GM12878 (cell line): ENCODE measurements at regions not wholly inside any gene's neighbourhood (a gene's known extent, or its start where the extent isn't known, plus 50 kb on each side); places are given as distances from the start of the nearest gene placed in this dataset.

ENCODE experiments used
- ASH2L ChIP-seq: fragments of 300-600, 200-600 bp; sonication (generic); IDR thresholded peaks from 2 replicates; pipeline ENCODE4 v1.6.1; 2017; ENCODE audit warnings: low read depth, mild to moderate bottlenecking, borderline replicate concordance
- CREM ChIP-seq: IDR thresholded peaks from 2 replicates; pipeline ENCODE4 v1.6.1; 2014; ENCODE audit warnings: antibody characterized with exemption, low read depth
- EP300 ChIP-seq, 2 experiments: fragments of 150-350 bp in 1 of 2; IDR thresholded peaks; 2 replicates each; pipeline ENCODE4 v1.6.1; 2011 to 2012; ENCODE audit warnings: low read depth in 2 of 2, low read length in 2 of 2, borderline replicate concordance in 1 of 2, improper control_type of control experiment in 1 of 2, inconsistent platforms in 1 of 2; ENCODE audit not compliant: control insufficient read depth in 1 of 2
- HDAC6 ChIP-seq: fragments of 200-600 bp; sonication (generic); IDR thresholded peaks from one replicate; pipeline ENCODE4 v1.8.0; 2017; ENCODE audit warnings: antibody characterized with exemption; ENCODE audit not compliant: unreplicated experiment
- SP1 ChIP-seq: IDR thresholded peaks from one replicate; pipeline ENCODE4 v1.6.1; 2011; ENCODE audit warnings: low read depth, low read length
- TBL1XR1 ChIP-seq: IDR thresholded peaks from 2 replicates; pipeline ENCODE4 v1.6.1; 2012; ENCODE audit warnings: low read depth, low read length, improper control_type of control experiment
- ZNF24 ChIP-seq: fragments of 450-650 bp; IDR thresholded peaks from 2 replicates; pipeline ENCODE4 v1.6.1; 2017; ENCODE audit warnings: antibody characterized with exemption, mild to moderate bottlenecking
- ZNF622 ChIP-seq: fragments of 450-650 bp; IDR thresholded peaks from 2 replicates; pipeline ENCODE4 v1.6.1; 2017; ENCODE audit warnings: mild to moderate bottlenecking, inconsistent platforms
- TF ChIP-seq, protein P1 (sequence below): IDR thresholded peaks from 2 replicates; pipeline ENCODE4 v1.6.1; 2012; ENCODE audit warnings: improper control_type of control experiment, low read depth, low read length; ENCODE audit not compliant: insufficient replicate concordance
- TF ChIP-seq, protein P2 (sequence below): IDR thresholded peaks from 2 replicates; pipeline ENCODE4 v1.6.1; 2012; ENCODE audit warnings: low read depth, low read length, improper control_type of control experiment
- TF ChIP-seq, protein P3 (sequence below): fragments of 450-650 bp; formaldehyde crosslinking; IDR thresholded peaks from 2 replicates; pipeline ENCODE4 v1.4.0; 2020; ENCODE audit warnings: mild to moderate bottlenecking, moderate library complexity
- TF ChIP-seq, protein P4 (sequence below): fragments of 450-650 bp; IDR thresholded peaks from 2 replicates; pipeline ENCODE4 v1.6.1; 2014; ENCODE audit warnings: mild to moderate bottlenecking
- TF ChIP-seq, protein P5 (sequence below): fragments of 450-650 bp; IDR thresholded peaks from 2 replicates; pipeline ENCODE4 v1.6.1; 2017; ENCODE audit warnings: mild to moderate bottlenecking, moderate library complexity
- TF ChIP-seq, protein P6 (sequence below): IDR thresholded peaks from 2 replicates; pipeline ENCODE4 v1.6.1; 2011; ENCODE audit warnings: borderline replicate concordance, low read depth, mild to moderate bottlenecking, moderate library complexity, mixed read lengths, low read length; ENCODE audit not compliant: insufficient read depth; ENCODE audit errors: extremely low read length

DNA sequence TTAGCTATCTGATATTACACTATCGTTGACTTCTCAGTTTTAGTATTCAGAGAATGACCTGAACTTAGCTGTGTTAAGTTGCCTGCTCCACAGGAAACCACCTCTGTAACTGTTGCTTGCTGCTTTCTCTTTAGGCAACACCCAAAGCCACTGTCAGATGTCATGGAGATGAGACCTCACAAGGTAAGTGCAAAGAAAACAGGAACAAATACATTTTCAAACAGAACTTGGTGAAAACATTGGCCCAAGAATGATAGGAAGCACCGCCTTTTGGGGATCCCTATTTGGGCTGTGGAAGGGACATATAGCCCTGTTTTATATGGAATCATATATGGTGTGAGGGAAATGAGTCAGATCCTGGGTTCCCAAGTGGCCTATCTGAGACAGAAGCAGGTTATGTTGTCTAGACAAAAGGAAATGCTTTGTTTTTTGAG is 143.4 kb downstream of the UBE2E3 start (continued):
- peak; percentile 77 to 86; a peak in 3 of 4 replicates for TF ChIP-seq EP300 (IDR thresholded peaks at IDR 0.05; ENCODE audit: borderline replicate concordance in 1 of 2, control insufficient read depth in 1 of 2, low read depth in 2 of 2, low read length in 2 of 2)
- no peak for TF ChIP-seq ASH2L
- peak; percentile 73 for TF ChIP-seq CREM
- TF ChIP-seq, protein P1, sequence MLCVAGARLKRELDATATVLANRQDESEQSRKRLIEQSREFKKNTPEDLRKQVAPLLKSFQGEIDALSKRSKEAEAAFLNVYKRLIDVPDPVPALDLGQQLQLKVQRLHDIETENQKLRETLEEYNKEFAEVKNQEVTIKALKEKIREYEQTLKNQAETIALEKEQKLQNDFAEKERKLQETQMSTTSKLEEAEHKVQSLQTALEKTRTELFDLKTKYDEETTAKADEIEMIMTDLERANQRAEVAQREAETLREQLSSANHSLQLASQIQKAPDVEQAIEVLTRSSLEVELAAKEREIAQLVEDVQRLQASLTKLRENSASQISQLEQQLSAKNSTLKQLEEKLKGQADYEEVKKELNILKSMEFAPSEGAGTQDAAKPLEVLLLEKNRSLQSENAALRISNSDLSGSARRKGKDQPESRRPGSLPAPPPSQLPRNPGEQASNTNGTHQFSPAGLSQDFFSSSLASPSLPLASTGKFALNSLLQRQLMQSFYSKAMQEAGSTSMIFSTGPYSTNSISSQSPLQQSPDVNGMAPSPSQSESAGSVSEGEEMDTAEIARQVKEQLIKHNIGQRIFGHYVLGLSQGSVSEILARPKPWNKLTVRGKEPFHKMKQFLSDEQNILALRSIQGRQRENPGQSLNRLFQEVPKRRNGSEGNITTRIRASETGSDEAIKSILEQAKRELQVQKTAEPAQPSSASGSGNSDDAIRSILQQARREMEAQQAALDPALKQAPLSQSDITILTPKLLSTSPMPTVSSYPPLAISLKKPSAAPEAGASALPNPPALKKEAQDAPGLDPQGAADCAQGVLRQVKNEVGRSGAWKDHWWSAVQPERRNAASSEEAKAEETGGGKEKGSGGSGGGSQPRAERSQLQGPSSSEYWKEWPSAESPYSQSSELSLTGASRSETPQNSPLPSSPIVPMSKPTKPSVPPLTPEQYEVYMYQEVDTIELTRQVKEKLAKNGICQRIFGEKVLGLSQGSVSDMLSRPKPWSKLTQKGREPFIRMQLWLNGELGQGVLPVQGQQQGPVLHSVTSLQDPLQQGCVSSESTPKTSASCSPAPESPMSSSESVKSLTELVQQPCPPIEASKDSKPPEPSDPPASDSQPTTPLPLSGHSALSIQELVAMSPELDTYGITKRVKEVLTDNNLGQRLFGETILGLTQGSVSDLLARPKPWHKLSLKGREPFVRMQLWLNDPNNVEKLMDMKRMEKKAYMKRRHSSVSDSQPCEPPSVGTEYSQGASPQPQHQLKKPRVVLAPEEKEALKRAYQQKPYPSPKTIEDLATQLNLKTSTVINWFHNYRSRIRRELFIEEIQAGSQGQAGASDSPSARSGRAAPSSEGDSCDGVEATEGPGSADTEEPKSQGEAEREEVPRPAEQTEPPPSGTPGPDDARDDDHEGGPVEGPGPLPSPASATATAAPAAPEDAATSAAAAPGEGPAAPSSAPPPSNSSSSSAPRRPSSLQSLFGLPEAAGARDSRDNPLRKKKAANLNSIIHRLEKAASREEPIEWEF = no peak
- TF ChIP-seq, protein P2, sequence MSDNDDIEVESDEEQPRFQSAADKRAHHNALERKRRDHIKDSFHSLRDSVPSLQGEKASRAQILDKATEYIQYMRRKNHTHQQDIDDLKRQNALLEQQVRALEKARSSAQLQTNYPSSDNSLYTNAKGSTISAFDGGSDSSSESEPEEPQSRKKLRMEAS = no peak
- TF ChIP-seq, protein P3, sequence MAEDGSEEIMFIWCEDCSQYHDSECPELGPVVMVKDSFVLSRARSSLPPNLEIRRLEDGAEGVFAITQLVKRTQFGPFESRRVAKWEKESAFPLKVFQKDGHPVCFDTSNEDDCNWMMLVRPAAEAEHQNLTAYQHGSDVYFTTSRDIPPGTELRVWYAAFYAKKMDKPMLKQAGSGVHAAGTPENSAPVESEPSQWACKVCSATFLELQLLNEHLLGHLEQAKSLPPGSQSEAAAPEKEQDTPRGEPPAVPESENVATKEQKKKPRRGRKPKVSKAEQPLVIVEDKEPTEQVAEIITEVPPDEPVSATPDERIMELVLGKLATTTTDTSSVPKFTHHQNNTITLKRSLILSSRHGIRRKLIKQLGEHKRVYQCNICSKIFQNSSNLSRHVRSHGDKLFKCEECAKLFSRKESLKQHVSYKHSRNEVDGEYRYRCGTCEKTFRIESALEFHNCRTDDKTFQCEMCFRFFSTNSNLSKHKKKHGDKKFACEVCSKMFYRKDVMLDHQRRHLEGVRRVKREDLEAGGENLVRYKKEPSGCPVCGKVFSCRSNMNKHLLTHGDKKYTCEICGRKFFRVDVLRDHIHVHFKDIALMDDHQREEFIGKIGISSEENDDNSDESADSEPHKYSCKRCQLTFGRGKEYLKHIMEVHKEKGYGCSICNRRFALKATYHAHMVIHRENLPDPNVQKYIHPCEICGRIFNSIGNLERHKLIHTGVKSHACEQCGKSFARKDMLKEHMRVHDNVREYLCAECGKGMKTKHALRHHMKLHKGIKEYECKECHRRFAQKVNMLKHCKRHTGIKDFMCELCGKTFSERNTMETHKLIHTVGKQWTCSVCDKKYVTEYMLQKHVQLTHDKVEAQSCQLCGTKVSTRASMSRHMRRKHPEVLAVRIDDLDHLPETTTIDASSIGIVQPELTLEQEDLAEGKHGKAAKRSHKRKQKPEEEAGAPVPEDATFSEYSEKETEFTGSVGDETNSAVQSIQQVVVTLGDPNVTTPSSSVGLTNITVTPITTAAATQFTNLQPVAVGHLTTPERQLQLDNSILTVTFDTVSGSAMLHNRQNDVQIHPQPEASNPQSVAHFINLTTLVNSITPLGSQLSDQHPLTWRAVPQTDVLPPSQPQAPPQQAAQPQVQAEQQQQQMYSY (CRISPR knock-in tag) = no peak
- TF ChIP-seq, protein P4, sequence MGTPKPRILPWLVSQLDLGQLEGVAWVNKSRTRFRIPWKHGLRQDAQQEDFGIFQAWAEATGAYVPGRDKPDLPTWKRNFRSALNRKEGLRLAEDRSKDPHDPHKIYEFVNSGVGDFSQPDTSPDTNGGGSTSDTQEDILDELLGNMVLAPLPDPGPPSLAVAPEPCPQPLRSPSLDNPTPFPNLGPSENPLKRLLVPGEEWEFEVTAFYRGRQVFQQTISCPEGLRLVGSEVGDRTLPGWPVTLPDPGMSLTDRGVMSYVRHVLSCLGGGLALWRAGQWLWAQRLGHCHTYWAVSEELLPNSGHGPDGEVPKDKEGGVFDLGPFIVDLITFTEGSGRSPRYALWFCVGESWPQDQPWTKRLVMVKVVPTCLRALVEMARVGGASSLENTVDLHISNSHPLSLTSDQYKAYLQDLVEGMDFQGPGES = no peak
- no peak for TF ChIP-seq ZNF622
- TF ChIP-seq, protein P5, sequence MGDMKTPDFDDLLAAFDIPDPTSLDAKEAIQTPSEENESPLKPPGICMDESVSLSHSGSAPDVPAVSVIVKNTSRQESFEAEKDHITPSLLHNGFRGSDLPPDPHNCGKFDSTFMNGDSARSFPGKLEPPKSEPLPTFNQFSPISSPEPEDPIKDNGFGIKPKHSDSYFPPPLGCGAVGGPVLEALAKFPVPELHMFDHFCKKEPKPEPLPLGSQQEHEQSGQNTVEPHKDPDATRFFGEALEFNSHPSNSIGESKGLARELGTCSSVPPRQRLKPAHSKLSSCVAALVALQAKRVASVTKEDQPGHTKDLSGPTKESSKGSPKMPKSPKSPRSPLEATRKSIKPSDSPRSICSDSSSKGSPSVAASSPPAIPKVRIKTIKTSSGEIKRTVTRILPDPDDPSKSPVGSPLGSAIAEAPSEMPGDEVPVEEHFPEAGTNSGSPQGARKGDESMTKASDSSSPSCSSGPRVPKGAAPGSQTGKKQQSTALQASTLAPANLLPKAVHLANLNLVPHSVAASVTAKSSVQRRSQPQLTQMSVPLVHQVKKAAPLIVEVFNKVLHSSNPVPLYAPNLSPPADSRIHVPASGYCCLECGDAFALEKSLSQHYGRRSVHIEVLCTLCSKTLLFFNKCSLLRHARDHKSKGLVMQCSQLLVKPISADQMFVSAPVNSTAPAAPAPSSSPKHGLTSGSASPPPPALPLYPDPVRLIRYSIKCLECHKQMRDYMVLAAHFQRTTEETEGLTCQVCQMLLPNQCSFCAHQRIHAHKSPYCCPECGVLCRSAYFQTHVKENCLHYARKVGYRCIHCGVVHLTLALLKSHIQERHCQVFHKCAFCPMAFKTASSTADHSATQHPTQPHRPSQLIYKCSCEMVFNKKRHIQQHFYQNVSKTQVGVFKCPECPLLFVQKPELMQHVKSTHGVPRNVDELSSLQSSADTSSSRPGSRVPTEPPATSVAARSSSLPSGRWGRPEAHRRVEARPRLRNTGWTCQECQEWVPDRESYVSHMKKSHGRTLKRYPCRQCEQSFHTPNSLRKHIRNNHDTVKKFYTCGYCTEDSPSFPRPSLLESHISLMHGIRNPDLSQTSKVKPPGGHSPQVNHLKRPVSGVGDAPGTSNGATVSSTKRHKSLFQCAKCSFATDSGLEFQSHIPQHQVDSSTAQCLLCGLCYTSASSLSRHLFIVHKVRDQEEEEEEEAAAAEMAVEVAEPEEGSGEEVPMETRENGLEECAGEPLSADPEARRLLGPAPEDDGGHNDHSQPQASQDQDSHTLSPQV = no peak
- TF ChIP-seq SP1 = no peak
- TF ChIP-seq HDAC6 = no peak
- TF ChIP-seq, protein P6, sequence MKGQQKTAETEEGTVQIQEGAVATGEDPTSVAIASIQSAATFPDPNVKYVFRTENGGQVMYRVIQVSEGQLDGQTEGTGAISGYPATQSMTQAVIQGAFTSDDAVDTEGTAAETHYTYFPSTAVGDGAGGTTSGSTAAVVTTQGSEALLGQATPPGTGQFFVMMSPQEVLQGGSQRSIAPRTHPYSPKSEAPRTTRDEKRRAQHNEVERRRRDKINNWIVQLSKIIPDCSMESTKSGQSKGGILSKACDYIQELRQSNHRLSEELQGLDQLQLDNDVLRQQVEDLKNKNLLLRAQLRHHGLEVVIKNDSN = no peak
- TF ChIP-seq TBL1XR1 = 0 out of 2 replicates have a peak, but pooled peaks have one; percentile 25
- no peak for TF ChIP-seq ZNF24
